GM23338 (cell line): ENCODE measurements at regions not wholly inside any gene's neighbourhood (a gene's known extent, or its start where the extent isn't known, plus 50 kb on each side); places are given as distances from the start of the nearest gene placed in this dataset.

Experiments used
- CREB1 ChIP-seq: fragments of 250-450 bp; sonication (Bioruptor Pico); IDR thresholded peaks from 2 replicates; pipeline ENCODE4 v1.5.0; 2020; ENCODE audit warnings: low read depth, mild to moderate bottlenecking, moderate library complexity
- EZH2 ChIP-seq: fragments of 200-600 bp; sonication (generic); IDR thresholded peaks from one replicate; pipeline ENCODE4 v1.8.0; 2017; ENCODE audit warnings: antibody characterized with exemption, mild to moderate bottlenecking, low read depth; ENCODE audit not compliant: unreplicated experiment
- EZH2phosphoT487 ChIP-seq: fragments of 200-600 bp; sonication (generic); IDR thresholded peaks from one replicate; pipeline ENCODE4 v1.8.1; 2018; ENCODE audit warnings: antibody characterized with exemption; ENCODE audit not compliant: unreplicated experiment
- NANOG ChIP-seq: IDR thresholded peaks from 2 replicates; pipeline ENCODE4 v1.6.1; 2016; ENCODE audit warnings: antibody characterized with exemption, borderline replicate concordance
- POLR2AphosphoS5 ChIP-seq: IDR thresholded peaks from 2 replicates; pipeline ENCODE4 v1.6.1; 2016; ENCODE audit warnings: antibody characterized with exemption, low read depth
- ZNF331 ChIP-seq: fragments of 250-450 bp; sonication (Bioruptor Pico); IDR thresholded peaks from 2 replicates; pipeline ENCODE4 v1.5.0; 2020; ENCODE audit warnings: low read depth, mild to moderate bottlenecking, moderate library complexity
- TF ChIP-seq, protein P1 (sequence below), 2 experiments: fragments of 200-600 bp in 1 of 2; sonication (generic) in 1 of 2; conservative IDR thresholded peaks; 2 replicates each; pipeline versions ENCODE4 v1.5.1 to v1.6.1; 2016 to 2017; ENCODE audit warnings: antibody characterized with exemption in 2 of 2, low read depth in 2 of 2, mild to moderate bottlenecking in 2 of 2, moderate library complexity in 1 of 2
- TF ChIP-seq, protein P2 (sequence below): IDR thresholded peaks from one replicate; pipeline ENCODE4 v1.6.1; 2018; ENCODE audit warnings: antibody characterized with exemption; ENCODE audit not compliant: unreplicated experiment
- TF ChIP-seq, protein P3 (sequence below): IDR thresholded peaks from 2 replicates; pipeline ENCODE4 v1.6.1; 2016; ENCODE audit warnings: antibody characterized with exemption

DNA sequence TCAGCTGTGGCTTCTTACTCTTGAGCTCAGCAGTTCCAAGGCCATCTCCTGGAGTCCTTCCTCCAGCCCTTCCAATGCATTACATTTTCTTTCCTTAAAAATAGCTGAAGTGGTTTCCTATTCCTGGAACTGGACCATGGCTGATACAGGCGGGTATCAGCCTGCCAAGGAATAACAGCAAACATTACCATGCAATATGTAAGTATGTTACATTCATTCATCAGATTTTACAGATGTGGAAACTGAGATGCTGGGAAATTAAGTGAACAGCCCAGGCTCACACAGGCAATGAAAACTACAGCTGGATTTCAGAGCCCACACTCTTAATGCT, 100.4 kb downstream of the NRN1 start:
- TF ChIP-seq, protein P1, sequence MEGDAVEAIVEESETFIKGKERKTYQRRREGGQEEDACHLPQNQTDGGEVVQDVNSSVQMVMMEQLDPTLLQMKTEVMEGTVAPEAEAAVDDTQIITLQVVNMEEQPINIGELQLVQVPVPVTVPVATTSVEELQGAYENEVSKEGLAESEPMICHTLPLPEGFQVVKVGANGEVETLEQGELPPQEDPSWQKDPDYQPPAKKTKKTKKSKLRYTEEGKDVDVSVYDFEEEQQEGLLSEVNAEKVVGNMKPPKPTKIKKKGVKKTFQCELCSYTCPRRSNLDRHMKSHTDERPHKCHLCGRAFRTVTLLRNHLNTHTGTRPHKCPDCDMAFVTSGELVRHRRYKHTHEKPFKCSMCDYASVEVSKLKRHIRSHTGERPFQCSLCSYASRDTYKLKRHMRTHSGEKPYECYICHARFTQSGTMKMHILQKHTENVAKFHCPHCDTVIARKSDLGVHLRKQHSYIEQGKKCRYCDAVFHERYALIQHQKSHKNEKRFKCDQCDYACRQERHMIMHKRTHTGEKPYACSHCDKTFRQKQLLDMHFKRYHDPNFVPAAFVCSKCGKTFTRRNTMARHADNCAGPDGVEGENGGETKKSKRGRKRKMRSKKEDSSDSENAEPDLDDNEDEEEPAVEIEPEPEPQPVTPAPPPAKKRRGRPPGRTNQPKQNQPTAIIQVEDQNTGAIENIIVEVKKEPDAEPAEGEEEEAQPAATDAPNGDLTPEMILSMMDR (conservative IDR thresholded peaks at IDR 0.05; ENCODE audit: low read depth in 2 of 2) = no peak
- TF ChIP-seq EZH2 (no peak), POLR2AphosphoS5 (no peak), CREB1 (no peak), ZNF331 (CRISPR knock-in tag) (no peak), EZH2phosphoT487 (no peak), NANOG (no peak)
- TF ChIP-seq, protein P2, sequence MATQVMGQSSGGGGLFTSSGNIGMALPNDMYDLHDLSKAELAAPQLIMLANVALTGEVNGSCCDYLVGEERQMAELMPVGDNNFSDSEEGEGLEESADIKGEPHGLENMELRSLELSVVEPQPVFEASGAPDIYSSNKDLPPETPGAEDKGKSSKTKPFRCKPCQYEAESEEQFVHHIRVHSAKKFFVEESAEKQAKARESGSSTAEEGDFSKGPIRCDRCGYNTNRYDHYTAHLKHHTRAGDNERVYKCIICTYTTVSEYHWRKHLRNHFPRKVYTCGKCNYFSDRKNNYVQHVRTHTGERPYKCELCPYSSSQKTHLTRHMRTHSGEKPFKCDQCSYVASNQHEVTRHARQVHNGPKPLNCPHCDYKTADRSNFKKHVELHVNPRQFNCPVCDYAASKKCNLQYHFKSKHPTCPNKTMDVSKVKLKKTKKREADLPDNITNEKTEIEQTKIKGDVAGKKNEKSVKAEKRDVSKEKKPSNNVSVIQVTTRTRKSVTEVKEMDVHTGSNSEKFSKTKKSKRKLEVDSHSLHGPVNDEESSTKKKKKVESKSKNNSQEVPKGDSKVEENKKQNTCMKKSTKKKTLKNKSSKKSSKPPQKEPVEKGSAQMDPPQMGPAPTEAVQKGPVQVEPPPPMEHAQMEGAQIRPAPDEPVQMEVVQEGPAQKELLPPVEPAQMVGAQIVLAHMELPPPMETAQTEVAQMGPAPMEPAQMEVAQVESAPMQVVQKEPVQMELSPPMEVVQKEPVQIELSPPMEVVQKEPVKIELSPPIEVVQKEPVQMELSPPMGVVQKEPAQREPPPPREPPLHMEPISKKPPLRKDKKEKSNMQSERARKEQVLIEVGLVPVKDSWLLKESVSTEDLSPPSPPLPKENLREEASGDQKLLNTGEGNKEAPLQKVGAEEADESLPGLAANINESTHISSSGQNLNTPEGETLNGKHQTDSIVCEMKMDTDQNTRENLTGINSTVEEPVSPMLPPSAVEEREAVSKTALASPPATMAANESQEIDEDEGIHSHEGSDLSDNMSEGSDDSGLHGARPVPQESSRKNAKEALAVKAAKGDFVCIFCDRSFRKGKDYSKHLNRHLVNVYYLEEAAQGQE = no peak
- TF ChIP-seq, protein P3, sequence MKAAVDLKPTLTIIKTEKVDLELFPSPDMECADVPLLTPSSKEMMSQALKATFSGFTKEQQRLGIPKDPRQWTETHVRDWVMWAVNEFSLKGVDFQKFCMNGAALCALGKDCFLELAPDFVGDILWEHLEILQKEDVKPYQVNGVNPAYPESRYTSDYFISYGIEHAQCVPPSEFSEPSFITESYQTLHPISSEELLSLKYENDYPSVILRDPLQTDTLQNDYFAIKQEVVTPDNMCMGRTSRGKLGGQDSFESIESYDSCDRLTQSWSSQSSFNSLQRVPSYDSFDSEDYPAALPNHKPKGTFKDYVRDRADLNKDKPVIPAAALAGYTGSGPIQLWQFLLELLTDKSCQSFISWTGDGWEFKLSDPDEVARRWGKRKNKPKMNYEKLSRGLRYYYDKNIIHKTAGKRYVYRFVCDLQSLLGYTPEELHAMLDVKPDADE = no peak
